ENCODE measurements at regions not wholly inside any gene's neighbourhood (a gene's known extent, or its start where the extent isn't known, plus 50 kb on each side); places are given as distances from the start of the nearest gene placed in this dataset.
A peak's percentile ranks its signal among the peaks of the same experiment; 100 is the strongest.

- Histone ChIP-seq H3K9ac (ENCODE audit: insufficient read depth, low read depth, low read length) (no peak overlapping the region), H2AFZ (ENCODE audit: low read length) (no peak overlapping the region), H3K4me1 (ENCODE audit: insufficient read depth, low read length) (peaks cover 37% of the 10 kb centered on the region), H3K79me2 (ENCODE audit: insufficient read depth, low read length) (no peaks in the 10 kb centered on the region), H3K4me2 (ENCODE audit: low read depth, low read length) (no peak overlapping the region), H3K9me3 (ENCODE audit: low read length) (no peaks in the 10 kb centered on the region), H3K27me3 (ENCODE audit: control insufficient read depth in 1 of 2, insufficient read depth in 2 of 2, low read length in 2 of 2) (no peaks in the 10 kb centered on the region), H3K36me3 (replicated peaks in 1 of 2; ENCODE audit: control insufficient read depth in 1 of 2, insufficient read depth in 2 of 2, low read length in 2 of 2) (no peaks in the 10 kb centered on the region), H3K27ac (ENCODE audit: extremely low read length, insufficient read depth, low read length) (no peak overlapping the region), H3K4me3 (replicated peaks in 1 of 3; ENCODE audit: insufficient read depth in 1 of 3, low read depth in 2 of 3, low read length in 3 of 3) (no peak overlapping the region), H4K20me1 (ENCODE audit: insufficient read depth, low read length) (no peaks in the 10 kb centered on the region)
- in situ Hi-C loops (cut with HindIII; ENCODE audit: extremely low pct_ligation_motif_present, low pct_unique_long_range_greater_than_20kb) (no loop called here), intact Hi-C loops (cut with micrococcal nuclease; ENCODE audit: unreplicated experiment) (no loop called here)
- FAIRE-seq = no peak
- peak; percentile 9 for DNase-seq (ENCODE audit: low spot score)
- ChIA-PET POLR2A (no interaction called here), CTCF (ENCODE audit: low intra/inter-chr PET ratio, low total read pairs) (no interaction called here)
- no TSS peak for BruUV-seq (replicated peaks)
- ATAC-seq = peak; percentile 74
- 76% methylated on average over 3 of the region's 7 CpGs for WGBS (ENCODE audit: low lambda C conversion rate)
- no peak for TF ChIP-seq ZKSCAN8 (CRISPR knock-in tag; IDR thresholded peaks at IDR 0.05; ENCODE audit: borderline replicate concordance)
- no peak for TF ChIP-seq ZNF124 (CRISPR knock-in tag; IDR thresholded peaks at IDR 0.05)
- TF ChIP-seq, protein P1, sequence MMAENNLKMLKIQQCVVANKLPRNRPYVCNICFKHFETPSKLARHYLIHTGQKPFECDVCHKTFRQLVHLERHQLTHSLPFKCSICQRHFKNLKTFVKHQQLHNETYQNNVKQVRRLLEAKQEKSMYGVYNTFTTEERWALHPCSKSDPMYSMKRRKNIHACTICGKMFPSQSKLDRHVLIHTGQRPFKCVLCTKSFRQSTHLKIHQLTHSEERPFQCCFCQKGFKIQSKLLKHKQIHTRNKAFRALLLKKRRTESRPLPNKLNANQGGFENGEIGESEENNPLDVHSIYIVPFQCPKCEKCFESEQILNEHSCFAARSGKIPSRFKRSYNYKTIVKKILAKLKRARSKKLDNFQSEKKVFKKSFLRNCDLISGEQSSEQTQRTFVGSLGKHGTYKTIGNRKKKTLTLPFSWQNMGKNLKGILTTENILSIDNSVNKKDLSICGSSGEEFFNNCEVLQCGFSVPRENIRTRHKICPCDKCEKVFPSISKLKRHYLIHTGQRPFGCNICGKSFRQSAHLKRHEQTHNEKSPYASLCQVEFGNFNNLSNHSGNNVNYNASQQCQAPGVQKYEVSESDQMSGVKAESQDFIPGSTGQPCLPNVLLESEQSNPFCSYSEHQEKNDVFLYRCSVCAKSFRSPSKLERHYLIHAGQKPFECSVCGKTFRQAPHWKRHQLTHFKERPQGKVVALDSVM (CRISPR knock-in tag; IDR thresholded peaks at IDR 0.05) = peak; percentile 26; the same call in 1 of the 2 replicates
- TF ChIP-seq CTCF (CRISPR knock-in tag; IDR thresholded peaks at IDR 0.05) = peak; percentile 48
- TF ChIP-seq STAG1 (CRISPR knock-in tag; IDR thresholded peaks at IDR 0.05) = peak; percentile 52
- TF ChIP-seq ZZZ3 (CRISPR knock-in tag; IDR thresholded peaks at IDR 0.05; ENCODE audit: borderline replicate concordance) = no peak
- peak; percentile 29; the same call in 1 of the 2 replicates for TF ChIP-seq SMC3 (IDR thresholded peaks at IDR 0.05; ENCODE audit: low read length)
Measured at GRCh38 chr16:65667011-65667578, 545.2 kb upstream of the CDH11 start.
